ENCODE measurements at regions not wholly inside any gene's neighbourhood (a gene's known extent, or its start where the extent isn't known, plus 50 kb on each side); places are given as distances from the start of the nearest gene placed in this dataset.

- TF ChIP-seq ZNF462 (CRISPR knock-in tag; IDR thresholded peaks at IDR 0.05) (no peak), ZNF331 (CRISPR knock-in tag; IDR thresholded peaks at IDR 0.05; ENCODE audit: low read depth) (no peak), CREB1 (CRISPR knock-in tag; IDR thresholded peaks at IDR 0.05; ENCODE audit: low read depth) (no peak), EZH2phosphoT487 (IDR thresholded peaks at IDR 0.05; ENCODE audit: unreplicated experiment) (no peak), REST (IDR thresholded peaks at IDR 0.05; ENCODE audit: unreplicated experiment) (no peak), ETS1 (IDR thresholded peaks at IDR 0.05) (no peak), EZH2 (IDR thresholded peaks at IDR 0.05; ENCODE audit: low read depth, unreplicated experiment) (no peak), CTCF (conservative IDR thresholded peaks at IDR 0.05; ENCODE audit: low read depth in 2 of 2) (no peak), STAT1 (IDR thresholded peaks at IDR 0.05; ENCODE audit: unreplicated experiment) (no peak), JUNB (IDR thresholded peaks at IDR 0.05; ENCODE audit: unreplicated experiment) (no peak)
These were observed 750.7 kb upstream of the KCND2 start (continued) for GRCh38 chr7:119522263-119522662.

Measured in GM23338 (cell line).